Mammary epithelial cell (primary cell): ENCODE measurements at regions not wholly inside any gene's neighbourhood (a gene's known extent, or its start where the extent isn't known, plus 50 kb on each side); places are given as distances from the start of the nearest gene placed in this dataset.

Experiments
- CTCF ChIP-seq, 2 donors: IDR thresholded peaks in 1 of 2; conservative IDR thresholded peaks in 1 of 2; 2 replicates each; pipeline ENCODE4 v1.5.1; 2011 to 2012; ENCODE audit warnings: inconsistent platforms in 2 of 2, low read length in 2 of 2, mild to moderate bottlenecking in 2 of 2, control low read depth in 1 of 2, low read depth in 1 of 2; ENCODE audit not compliant: insufficient read depth in 1 of 2; ENCODE audit errors: extremely low read depth in 1 of 2
- EZH2 ChIP-seq: IDR thresholded peaks from 2 replicates; pipeline ENCODE4 v1.6.1; 2012; ENCODE audit warnings: low read length, inconsistent platforms, borderline replicate concordance

- TF ChIP-seq CTCF (conservative IDR thresholded peaks at IDR 0.05 in 1 of 2, IDR thresholded peaks at IDR 0.05 in 1 of 2; ENCODE audit: extremely low read depth in 1 of 2, insufficient read depth in 1 of 2, low read depth in 1 of 2, low read length in 2 of 2) = no peak
- TF ChIP-seq EZH2 = no peak
Observed at GRCh38 chr11:37509506-37509905, 911.5 kb upstream of the RAG2 start.
